GM10266 (cell line): ENCODE measurements at regions not wholly inside any gene's neighbourhood (a gene's known extent, or its start where the extent isn't known, plus 50 kb on each side); places are given as distances from the start of the nearest gene placed in this dataset.

ENCODE experiments used
- DNase-seq: peaks from one replicate; pipeline ENCODE4 v3.0.0; 2012; ENCODE audit errors: extremely low spot score
- TF ChIP-seq, protein P1 (sequence below): IDR thresholded peaks from 2 replicates; pipeline ENCODE4 v1.5.1; 2012; ENCODE audit warnings: mild to moderate bottlenecking, low read depth; ENCODE audit not compliant: control insufficient read depth, insufficient read depth; ENCODE audit errors: missing control alignments

DNA sequence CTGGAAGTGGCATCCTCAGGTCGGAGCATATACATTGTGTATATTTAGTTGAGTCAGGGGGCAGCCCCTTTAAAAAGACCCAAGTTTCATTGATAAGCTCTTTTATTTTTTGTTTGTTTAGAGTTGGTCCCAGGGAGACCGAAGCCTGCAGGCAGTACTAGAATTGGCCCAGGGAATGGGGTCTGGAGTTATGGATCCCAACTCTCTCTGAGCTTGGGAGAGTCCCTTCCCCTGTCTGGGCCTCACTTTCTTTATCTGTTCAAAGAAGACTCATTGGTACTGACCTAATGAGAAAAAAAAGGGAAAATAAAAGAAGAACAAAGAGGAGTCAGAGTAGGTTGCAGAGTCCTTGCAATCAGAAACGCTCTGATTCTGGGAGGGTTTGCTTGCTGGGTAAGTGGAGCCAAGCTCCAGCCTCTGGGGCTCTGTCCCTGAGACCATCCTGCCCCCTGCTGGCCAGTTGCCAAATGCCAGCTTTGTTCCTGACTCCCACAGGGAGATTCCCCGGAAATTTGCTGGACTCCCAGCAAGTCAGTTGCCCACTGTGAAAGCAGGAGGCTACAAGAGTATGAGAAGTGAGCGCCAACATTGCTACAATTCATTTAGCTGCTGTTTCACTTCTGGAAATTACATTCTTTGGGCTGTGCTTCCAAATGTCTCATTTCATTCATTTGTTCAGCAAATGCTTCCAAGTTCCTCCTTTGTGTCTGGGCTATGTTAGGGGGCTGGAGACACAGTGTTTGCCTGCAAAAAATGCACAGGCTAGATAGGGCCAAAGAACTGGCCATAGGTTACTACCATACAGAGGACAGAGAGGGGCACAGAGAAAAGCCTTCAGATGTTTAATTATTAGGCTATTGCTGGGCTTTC, 156.2 kb downstream of the MELK start:
- peak; percentile 80 for DNase-seq
- TF ChIP-seq, protein P1, sequence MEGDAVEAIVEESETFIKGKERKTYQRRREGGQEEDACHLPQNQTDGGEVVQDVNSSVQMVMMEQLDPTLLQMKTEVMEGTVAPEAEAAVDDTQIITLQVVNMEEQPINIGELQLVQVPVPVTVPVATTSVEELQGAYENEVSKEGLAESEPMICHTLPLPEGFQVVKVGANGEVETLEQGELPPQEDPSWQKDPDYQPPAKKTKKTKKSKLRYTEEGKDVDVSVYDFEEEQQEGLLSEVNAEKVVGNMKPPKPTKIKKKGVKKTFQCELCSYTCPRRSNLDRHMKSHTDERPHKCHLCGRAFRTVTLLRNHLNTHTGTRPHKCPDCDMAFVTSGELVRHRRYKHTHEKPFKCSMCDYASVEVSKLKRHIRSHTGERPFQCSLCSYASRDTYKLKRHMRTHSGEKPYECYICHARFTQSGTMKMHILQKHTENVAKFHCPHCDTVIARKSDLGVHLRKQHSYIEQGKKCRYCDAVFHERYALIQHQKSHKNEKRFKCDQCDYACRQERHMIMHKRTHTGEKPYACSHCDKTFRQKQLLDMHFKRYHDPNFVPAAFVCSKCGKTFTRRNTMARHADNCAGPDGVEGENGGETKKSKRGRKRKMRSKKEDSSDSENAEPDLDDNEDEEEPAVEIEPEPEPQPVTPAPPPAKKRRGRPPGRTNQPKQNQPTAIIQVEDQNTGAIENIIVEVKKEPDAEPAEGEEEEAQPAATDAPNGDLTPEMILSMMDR, result peak; percentile 91

DNA sequence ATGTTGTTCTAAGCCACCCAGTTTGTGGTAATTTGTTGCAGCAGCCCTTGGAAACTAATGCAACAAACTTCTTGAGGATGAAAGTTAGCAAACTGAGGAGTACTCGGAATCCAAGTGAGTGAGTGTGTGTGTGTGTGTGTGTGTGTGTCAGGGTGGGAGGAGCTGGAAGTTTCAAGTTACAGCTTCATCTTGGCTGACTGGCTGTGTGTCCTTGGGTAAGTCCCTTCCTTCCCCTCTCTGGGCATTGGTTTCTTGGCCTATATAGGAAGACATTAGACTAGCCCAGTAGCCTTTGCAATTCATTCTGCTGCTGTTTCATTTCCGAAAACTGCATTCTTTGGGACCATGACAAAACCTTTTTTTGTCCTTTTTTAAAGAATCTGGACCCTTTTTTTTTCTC, 157.2 kb downstream of the MELK start:
- DNase-seq, result no peak
- TF ChIP-seq, protein P1, result no peak

DNA sequence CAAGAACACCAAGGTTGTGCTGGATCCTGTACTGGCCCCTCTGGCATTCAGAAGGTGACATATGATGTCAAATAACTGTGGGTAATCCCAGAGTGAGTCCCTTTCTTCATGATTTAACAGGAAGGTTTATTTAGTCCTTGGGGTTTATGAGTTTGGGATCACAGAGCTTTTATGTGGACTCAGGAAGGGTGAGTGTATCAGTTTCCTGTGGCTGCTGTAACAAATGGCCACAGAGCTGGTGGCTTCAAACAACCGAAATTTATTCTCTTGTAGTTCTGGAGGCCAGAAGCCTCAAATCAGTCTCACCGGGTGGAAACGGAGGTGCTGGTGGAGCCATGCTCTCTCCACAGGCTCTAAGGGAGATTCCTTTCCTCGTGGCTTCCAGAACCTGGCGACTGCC, 157.7 kb downstream of the MELK start:
- DNase-seq, result no peak
- TF ChIP-seq, protein P1, result no peak

DNA sequence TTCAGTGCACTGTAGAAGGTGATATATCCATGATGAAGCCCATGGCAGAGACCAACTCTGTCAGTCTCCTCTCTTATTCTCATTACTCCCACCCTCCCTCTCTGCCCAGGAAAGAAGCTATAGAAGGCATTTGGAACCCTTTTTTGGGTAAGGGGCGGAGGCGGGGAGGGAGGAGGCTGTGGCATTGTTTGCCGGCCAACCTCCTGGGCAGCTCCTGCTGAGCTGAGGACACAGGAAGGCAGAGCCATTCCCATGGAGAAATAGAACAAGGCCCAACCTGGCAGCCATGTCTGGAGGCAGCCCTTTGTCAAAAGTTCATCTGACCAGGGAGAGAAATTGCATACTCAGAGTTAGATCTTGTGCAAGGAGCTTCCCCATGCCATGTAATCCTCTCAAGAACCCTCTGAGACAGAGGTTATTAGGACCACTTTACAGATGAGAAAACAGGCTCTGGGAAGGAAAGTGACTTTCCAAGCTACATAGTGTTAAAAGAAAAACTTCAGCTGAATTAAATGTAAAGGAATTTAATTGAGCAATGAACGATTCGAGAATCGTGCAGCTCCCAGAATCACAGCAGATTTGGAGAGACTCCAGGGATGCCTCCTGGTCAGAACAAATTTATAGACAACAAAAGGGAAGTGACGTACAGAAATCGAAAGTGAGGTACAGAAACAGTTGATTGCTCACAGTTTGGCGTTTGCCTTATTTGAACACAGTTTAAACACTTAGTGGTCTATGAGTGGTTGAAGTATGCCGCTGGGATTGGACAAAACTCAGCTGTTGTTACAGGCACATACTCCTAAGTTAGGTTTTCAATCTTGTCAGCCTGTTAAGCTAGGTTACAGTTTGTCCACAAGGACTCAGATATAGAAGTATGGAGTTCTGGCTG, 158.6 kb downstream of the MELK start:
- TF ChIP-seq, protein P1, result no peak
- DNase-seq, result no peak

DNA sequence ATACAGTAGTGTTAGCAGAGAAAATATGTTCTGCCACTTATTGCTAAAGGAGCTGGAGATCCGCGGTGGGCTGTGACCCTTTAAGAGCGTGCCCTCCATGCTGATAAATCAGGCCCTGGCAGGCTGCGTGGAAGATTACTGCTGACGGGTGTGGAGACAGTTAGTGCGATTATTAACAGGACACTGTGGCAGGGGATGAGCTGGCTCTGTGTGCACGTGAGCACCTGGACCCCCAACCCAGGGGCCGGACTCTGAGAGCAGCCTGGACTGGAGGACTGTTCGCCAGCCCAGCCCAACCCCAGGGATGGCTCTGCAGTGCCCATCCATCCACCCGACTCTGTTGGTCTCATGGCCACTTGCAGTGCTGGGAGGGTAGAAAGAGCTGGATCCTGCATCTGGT, 162.0 kb downstream of the MELK start:
- no peak for DNase-seq
- TF ChIP-seq, protein P1, result no peak

DNA sequence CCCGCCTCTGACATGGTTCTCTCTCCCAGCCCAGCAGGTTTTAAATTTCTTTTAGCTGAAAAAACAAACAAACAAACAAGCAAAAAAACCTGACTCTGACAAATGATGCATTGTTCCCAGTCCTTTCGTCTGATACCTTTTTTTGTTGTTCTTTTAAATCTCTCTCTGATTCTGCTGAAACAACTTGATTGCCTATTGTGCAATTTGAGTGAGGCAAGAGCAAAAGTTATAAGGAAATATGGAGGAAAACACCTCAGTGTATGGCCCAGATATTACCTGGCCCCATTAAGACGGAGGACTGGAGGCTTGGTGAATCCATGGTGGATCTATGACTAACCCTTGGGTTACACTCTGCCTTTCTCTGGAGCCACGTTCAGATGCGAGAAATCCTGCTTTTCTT, 164.0 kb downstream of the MELK start:
- DNase-seq, result no peak
- TF ChIP-seq, protein P1, result no peak
